DOHH2 (cell line): ENCODE measurements at regions not wholly inside any gene's neighbourhood (a gene's known extent, or its start where the extent isn't known, plus 50 kb on each side); places are given as distances from the start of the nearest gene placed in this dataset.

ENCODE experiments used
- CTCF ChIP-seq: fragments of 200-600 bp; sonication (generic); IDR thresholded peaks from one replicate; pipeline ENCODE4 v1.5.1; 2014; ENCODE audit warnings: antibody characterized with exemption, mild to moderate bottlenecking, low read depth, low read length; ENCODE audit not compliant: poor library complexity, severe bottlenecking
- EZH2phosphoT487 ChIP-seq: fragments of 200-600 bp; sonication (generic); IDR thresholded peaks from 2 replicates; pipeline ENCODE4 v1.6.1; 2017; ENCODE audit warnings: borderline replicate concordance, mild to moderate bottlenecking, antibody characterized with exemption, low read length, moderate library complexity, mixed read lengths

DNA sequence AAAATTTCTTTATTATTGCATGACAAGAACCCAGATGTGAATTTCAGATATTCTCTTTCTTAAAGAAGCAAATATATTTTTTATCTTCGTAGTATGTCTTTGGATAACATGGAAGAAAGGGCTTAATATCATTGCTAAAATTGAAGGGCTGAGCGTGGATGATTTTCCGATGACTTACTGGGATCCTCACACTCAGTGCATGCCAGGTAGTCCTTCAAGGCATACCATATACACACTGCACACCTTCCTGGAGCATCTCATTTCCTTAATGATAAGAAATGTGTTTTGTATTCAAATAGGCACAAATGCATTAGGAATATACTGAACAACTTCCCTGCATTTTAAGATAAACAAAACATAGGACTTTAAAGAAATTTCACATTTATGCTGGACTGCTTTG is 193.9 kb upstream of the MAP3K7 start:
- TF ChIP-seq CTCF (no peak), EZH2phosphoT487 (no peak)
